ENCODE measurements at regions not wholly inside any gene's neighbourhood (a gene's known extent, or its start where the extent isn't known, plus 50 kb on each side); places are given as distances from the start of the nearest gene placed in this dataset.
A peak's percentile ranks its signal among the peaks of the same experiment; 100 is the strongest.

DNA sequence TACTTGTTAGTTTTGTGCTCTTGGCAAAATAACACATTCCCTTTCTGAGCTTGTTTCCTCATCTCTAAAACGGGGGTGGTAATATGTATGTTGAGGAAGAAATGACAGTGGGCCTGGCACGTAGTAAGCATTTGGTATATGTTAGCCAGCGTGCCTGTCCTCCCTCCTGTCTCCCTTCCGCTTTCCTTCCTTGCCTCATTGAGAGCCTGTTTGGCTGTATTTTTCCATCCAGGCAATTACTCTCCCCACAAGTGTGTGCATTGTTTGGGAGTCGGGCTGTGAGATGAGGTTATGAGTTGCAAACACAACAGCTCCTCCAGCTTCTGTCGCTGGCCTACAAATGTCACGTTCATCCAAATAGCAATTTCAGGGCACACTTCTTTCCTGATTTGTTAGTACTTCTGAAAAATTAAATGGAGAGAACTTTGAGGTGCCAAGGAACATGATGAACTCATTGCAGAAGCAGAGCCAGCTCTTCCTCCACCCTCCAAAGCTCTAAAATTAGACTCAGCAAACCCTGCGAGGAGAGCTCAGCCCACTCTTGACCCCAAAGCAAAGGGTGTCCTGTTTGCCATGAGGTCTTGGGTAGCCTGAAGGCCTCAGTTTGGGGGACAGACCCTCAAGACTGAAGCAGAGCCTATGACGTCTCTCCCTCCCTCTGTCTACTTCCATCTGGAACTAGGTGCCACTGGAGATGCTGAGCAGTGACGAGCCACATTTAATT lies 50.7 kb upstream of the TOX2 start:
- no peak for DNase-seq (ENCODE audit: low read depth in 3 of 3)

DNA sequence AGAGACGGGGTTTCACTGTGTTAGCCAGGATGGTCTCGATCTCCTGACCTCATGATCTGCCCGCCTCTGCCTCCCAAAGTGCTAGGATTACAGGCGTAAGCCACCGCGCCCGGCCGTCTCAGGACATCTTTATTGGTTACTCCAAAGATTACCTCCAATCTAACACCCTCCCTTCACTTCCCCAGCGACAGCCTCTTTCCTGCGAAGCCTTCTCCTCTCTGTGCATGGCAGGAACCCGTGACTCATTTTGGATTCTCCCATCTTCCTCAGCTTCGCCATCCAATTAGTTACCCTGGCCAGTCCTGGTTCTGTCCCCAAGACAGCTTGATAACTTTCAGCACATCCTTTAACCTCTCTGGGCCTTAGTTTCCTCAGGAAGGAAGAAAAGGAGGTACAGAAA lies 51.3 kb upstream of the TOX2 start:
- DNase-seq (ENCODE audit: low read depth in 3 of 3): no peak

DNA sequence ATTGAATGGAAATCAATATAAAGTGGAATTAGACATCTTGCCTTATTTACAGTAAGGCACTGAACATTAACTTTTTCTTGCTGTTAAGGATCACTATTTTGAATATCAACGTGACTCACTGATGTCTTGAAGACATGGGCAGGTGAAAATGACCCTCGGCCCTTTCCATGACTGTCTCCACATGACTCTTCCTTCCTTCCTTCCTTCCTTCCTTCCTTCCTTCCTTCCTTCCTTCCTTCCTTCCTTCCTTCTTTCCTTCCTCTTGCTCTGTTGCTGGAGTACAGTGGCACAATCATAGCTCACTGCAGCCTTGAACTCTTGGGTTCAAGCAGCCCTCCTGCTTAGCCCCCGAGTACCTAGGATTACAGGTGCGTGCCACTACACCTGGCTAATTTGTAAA lies 52.2 kb upstream of the TOX2 start:
- no peak for DNase-seq (ENCODE audit: low read depth in 3 of 3)

DNA sequence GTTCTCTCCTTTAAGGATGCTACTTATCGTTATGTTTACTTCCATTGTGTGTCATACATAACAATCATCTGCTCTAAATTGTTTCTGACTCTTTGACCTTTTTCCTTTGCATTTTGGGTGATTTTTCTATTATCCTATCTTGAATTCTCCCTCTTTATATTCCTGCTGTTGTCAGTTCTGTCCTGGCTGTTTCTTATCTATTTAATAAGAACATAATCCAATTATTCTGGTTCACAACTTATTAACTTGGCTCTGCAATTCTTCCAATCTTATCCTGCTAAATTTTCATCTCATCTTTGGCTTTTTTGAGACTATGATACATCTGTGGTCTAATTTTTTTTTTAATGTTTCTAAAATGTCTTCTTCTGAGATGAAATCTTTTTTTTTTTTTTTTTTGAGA lies 54.7 kb upstream of the TOX2 start:
- DNase-seq (ENCODE audit: low read depth in 3 of 3): no peak

DNA sequence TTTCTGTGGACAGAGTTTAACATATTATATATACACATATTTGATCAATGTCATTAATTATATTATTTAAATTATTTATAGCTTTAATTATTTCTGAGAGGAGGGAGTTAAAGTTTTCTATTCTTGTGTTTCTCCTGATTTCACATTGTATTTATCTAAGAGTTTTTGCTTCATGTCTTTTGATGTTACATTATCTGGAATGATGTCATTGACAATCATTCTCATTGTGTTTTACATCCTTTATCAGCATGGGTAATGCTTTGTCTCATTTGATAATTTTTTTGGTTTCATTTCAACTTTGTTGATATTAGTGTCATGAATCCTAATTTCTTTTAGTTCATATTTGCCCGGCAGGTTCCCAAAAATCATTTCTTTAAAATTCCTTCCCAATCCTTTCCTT lies 56.7 kb upstream of the TOX2 start:
- DNase-seq (ENCODE audit: low read depth in 3 of 3): no peak

DNA sequence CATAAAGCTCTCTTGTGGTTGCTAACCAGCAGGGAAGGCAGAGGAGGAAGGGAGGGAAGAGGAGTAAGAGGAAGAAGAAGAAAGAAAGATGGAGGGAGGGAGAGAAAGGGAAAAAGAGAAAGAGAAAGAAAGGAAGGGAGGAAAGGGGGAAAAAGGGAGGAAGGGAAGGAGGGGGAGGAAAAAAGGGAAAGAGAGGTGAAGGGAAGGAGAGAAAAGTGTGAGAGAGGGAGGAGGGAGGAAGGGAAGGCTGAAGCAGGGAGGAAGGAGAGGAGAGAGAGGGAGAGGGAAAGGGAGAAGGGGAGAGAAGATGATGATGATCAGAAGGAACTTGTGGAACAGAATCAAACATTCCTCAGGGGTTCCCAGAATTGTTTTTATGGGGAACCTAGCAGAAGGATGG lies 57.5 kb upstream of the TOX2 start:
- no peak for DNase-seq (ENCODE audit: low read depth in 3 of 3)

DNA sequence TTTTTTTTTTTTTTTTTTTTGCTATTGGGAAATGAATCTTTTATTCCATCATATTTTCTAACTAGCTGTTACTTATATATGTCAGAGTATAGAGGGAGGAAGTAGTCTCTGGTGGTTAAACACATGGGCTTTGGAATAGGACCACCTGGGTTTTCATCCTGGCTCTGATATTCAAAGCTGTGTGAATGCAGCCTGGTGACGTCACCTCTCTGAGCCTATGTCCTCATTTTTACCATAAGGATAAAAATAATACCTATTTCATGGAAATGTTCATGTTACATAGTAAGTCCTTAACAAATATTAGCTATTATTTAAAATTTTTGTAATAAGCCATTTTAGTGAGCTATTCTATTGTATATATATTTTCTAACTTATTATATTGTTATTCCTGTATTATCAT lies 58.8 kb upstream of the TOX2 start:
- no peak for DNase-seq (ENCODE audit: low read depth in 3 of 3)

DNA sequence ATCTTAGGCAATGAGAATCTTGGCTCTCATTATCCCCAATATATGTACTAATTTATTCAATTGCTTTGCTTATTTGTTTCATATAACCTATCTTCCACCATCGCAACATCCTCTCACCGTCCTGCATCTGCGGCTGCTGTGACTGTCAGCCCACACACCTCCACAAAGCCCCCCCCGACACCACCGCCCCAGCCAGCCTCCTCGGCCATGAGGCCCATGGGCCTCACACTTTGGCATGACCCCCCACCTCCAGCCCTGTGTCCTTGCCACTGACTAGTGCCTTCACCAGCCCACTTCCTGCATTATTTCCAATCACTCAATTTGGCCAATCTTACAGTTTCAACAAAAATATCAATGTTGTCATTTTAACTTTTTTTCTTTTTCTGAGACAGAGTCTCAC lies 60.7 kb upstream of the TOX2 start:
- DNase-seq (ENCODE audit: low read depth in 3 of 3): no peak

DNA sequence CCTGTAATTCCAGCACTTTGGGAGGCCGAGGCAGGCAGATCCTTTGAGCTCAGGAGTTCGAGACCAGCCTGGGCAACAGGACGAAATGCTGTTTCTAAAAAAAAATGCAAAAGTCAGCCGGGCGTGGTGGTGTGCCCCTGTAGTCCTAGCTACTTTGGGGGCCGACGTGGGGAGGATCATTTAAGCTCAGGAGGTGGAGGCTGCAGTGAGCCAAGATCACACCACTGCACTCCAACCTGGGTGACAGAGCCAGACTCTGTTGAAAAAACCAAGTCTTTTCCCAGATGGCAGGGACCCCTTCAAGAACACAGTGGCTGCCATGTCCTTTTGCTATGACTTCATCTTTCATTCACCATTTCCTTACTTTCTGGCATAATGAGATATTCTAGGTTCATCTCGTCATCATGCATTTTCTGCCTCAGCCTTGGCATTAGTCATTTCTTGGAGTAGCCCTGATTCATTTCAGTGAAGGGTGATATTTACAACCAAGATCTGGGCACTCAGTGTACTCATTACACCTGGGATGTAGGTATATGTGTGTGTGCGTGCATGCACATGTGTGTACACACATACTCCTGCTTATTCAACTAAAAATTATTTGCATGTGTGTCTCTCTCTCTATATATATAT lies 61.4 kb upstream of the TOX2 start:
- DNase-seq (ENCODE audit: low read depth in 3 of 3): no peak

DNA sequence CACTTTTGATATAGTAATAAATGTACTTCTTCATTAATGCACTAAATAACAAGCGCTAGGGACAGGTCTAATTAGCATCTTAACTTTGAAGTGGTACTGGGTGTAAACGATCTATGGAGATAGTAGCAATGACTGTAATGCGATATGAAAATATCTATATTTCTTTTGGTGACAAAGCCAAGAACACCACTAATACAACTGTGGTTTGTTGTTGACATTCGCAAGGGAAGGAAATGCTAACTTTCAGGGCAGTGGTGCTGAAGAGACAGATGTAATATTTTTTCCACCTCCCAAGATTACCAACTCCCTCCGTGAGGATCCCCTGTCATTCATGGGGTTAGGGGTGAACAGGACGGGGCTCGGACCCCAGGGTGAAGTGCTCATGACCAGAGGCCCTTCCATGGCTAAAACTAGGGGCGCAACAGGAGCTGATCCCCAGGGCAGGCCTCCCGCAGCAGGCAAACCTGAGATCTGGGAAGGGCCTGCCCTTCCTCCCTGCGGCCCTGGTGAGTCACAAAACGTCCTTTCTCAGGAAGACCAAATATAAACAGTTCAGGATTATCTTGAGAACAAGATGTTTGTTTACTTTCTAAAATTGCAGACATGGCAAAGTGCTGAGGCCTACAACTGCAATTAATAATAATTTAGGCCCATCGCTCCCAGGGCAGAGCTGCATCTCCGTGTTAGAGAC lies 65.0 kb upstream of the TOX2 start:
- DNase-seq (ENCODE audit: low read depth in 3 of 3): no peak

DNA sequence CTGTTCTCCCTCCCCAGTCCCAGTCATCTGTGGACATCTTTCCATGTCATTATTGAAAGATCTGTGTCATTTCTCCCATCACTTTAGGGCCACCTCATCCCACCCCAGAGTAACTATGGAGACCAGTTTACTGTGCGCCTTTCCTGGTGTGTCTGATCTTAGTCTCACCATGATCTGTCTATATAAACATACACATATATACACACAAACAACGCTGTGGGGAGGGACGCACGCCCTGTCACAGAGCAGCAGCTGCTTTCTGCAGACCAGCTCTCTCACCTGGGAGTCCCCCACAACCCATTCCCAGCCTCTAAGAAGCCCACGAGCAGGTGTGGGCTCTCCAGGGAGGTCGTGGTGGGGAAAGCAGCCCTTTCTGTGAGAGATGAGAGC lies 68.1 kb upstream of the TOX2 start:
- no peak for DNase-seq (ENCODE audit: low read depth in 3 of 3)

DNA sequence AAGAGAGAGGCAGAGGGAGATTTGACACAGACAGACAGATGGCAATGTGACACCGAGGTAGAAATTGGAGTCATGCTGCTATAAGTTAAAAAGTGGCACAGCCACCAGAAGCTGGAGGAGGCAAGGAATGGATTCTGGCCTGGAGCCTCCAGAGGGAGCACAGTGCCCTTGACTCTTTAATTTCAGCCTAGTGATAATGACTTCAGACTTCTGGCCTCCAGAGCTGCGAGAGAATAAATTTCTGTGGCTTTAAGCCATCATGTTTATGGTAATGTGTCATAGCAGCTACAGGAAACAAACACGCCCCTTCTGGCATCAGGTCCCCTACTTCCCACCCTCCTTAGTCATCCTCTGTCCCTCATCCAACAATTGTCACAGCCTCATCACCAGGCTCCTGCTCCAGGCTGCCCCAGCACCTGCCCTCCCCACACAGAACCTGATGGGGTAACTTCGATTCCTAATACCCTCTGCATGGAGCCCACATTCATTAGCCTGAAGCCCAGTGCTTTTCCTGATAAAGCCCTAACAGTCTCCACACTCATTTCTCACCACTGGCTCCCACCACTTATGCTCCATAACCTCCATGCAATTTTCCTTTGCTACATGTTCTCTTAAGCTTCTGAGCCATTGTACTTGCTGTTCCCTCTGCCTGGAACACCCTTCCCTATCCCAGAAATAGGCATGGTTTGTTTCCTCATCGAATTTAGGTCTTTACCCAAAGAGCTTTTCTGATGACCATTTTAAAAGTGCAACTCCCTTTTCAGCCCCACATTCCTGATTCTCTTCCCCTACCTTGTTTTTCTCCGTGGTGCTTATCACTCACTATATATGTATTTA lies 69.7 kb upstream of the TOX2 start:
- DNase-seq (ENCODE audit: low read depth in 3 of 3): no peak

DNA sequence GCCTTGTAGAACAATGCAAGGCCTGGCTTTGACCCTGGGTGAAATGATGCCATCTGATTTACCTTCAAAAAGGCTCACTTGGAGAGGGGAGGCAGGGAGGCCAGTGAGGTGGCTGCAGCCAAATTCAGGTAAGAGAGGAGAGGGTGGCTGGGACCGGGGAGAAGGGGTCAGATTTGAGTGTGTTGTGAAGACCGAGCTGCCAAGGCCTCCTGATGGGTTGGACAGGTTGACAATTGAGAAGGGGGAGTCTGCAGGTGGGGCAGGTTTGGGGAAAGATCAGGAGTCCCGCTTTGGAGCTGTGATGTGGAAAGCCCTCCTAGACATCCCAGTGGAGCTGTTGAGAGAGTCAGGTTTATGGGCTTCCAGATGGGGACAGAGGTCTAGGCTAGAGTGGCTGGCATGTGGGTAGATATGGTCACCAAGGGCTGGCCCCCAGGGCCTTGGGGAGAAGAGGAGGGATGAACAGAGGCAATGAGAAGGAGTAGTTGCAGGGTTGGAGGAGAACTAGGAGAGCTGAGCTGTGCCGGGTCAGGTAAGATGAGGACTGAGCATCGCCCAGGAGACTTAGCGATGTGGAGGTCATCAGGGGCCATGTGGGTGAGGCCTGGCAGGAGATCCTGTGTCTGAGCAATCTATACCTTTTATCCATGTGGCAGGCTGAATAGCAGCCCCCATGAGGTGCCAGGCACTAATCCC lies 70.5 kb upstream of the TOX2 start:
- DNase-seq (ENCODE audit: low read depth in 3 of 3): no peak

DNA sequence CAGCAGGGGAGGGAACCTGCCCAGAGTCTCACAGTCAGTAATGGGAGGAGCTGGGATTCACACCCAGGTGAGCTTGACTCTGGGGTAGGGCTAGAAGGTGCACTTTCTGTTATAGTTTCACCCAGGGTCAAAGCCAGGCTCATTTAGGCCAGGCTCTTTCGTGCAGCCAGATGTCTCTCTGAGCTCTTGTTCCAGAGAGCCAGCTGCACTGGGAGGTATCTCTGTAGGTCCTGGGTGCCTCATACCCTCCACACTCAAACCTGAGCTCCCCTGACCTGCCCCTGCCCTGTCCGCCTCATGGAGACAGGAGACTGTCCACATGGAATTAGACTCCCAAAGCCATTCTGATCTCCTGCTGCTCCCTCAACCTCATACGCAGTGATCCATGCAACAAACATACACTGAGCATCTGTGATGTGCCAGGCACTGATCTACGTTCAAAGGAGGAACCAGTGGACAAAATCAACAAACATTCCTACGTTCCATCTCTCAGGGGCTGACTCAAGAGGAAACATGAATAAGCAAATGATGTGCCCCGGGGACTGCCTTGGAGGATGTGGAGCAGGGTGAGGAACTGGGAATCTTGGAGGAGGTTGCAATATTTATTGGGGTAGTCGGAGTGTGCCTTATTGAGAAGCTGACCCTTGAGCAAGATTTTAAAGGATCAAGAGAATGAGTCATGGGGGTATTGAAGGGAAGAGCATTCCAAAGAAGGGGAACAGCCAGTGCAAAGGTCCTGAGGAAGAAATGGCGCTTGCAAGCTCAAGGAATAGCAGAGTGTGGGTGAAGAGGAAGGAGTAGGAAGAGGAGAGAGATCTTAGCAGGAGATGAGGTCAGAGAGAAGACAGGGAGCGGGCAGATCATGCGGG lies 71.3 kb upstream of the TOX2 start:
- DNase-seq (ENCODE audit: low read depth in 3 of 3): no peak

DNA sequence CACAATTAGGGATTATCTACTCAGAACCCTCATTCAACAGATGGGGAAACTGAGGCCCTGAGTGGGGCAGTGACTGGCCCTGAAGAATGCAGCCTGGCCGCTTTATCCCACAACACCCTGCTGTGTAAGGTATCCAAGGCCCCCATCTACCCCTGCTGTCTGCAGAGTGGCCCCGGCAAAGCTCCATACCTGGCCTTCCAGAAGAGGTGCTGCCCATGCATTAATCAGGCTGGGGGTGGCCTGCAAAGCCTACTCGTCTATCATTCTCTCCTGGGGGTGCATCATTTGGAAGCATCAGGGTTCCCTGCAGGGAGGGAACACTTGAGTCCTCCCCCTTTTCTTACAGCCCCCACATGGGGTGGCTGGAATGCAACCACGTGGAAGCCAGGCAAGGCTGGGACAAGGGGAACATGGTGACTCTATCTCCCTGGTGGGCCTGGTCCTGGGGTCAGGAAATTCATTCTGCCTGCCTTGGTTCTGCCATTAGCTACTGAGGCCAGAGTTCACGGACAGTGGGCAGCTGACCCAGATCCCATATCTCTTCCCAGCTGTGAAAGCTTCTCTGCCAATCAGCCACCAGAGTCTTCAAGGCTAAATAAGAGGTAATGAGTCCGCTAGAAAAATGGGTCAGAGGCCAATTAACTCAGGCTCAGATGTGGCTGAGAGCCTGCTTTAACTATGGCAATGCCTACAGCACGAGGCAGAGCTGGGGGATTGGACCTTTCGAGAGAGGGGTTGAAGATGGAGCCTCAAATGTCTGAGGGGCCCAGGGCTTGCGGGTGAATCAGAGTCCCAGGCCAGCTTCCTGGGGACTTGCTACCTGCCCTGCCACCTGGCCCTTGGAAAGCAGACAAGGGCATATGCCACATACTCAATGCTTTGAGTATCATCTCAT lies 72.3 kb upstream of the TOX2 start:
- DNase-seq (ENCODE audit: low read depth in 3 of 3): no peak

DNA sequence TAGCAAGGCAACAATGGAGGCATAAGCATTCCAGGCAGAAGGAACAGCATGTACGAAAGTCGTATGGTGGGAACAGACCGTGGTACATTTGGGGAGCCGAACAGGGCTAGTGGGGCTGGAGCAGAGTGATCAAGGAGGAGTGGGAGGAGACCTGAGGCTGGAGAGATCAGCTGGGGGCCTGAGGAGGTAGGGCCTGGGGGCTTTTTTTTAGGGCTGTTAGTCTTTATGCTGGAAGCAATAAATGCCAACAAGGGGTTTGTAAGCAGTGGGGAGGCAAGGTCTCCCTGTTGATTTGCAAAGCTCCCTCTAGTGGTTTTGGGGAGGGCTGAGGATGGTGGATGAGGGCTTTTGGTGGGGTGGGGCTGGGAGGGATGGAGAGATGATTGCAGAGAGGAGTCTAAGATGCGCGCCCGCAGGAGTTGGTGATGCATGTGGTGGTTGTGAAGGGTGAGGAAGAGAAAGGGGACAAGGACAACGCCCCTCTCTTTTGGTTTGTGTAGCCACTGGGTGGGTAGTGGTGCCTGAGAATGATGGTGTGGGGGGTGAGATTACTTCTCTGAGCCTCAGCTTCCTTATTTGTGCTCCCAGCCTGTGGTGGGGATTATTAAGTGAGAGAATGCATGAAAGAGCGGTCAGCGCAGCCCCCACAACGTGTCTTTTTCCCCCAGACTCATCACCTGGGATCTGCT lies 74.1 kb upstream of the TOX2 start:
- DNase-seq (ENCODE audit: low read depth in 3 of 3): peak in 2 of 3 experiments; percentile 6 to 32

DNA sequence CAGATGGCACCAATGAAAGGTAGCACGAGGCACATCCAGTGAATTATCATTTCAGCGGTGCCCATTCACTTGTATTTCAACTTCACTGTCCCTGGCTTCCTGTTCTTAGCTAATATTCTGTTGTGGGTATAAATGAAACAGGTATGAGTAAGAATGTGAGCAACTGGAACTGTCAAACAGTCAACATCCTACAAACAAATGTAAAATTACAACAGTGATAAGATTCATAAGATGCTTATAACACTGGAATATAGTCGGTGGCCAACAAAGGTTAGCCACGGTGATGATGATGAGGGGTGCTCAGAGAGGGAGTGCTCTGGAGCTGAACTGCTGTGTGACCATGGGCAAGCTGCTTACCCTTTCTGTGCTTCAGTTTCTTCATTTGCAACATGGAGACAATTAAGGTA lies 74.9 kb upstream of the TOX2 start:
- DNase-seq (ENCODE audit: low read depth in 3 of 3): no peak

DNA sequence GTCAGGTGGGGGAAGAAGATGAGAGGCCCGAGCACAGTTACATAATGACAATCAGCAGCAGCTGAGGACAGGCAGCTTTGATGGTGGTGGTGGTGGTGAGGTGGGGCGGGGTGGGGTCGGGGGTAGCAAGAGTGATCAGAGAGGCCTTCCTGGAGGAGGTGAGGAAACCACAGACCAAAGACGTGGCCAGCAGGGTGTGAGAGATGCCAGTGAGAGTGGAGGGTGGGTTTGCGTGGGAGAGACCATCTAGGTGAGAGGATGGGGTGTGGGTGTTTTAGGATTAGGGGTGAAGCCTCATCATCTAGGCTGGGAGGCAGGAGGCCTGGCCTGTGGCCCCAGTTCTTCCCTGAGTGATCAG lies 76.0 kb upstream of the TOX2 start:
- no peak for DNase-seq (ENCODE audit: low read depth in 3 of 3)
